CD8-positive, alpha-beta memory T cell (primary cell): ENCODE measurements at regions not wholly inside any gene's neighbourhood (a gene's known extent, or its start where the extent isn't known, plus 50 kb on each side); places are given as distances from the start of the nearest gene placed in this dataset.
A peak's percentile ranks its signal among the peaks of the same experiment; 100 is the strongest.

Experiments used
- CTCF ChIA-PET: fragments of 350-600 bp; sonication (Branson Sonifier 250); formaldehyde crosslinking; loops from one replicate; lab custom pipeline; 2021; ENCODE audit warnings: antibody characterized with exemption; lab: Charles Lee
- POLR2A ChIA-PET: fragments of 350-600 bp; sonication (Branson Sonifier 250); formaldehyde crosslinking; loops from one replicate; lab custom pipeline; 2021; ENCODE audit warnings: antibody characterized with exemption; lab: Charles Lee
- DNase-seq, 5 donors: peaks; one replicate each; pipeline versions ENCODE4 v3.0.0 to v3.0.0-alpha.2; 2020 to 2022; ENCODE audit warnings: mixed read lengths in 1 of 5
- H3K27ac ChIP-seq: one replicate; pipeline ENCODE4 v1.7.0; 2013; ENCODE audit warnings: low read depth, mild to moderate bottlenecking, low read length, moderate library complexity
- H3K27me3 ChIP-seq: 2 replicates; pipeline ENCODE4 v1.7.0; 2013; ENCODE audit warnings: low read length, mild to moderate bottlenecking; ENCODE audit not compliant: insufficient read depth, poor library complexity, severe bottlenecking
- H3K36me3 ChIP-seq: 2 replicates; pipeline ENCODE4 v1.7.0; 2013; ENCODE audit warnings: mild to moderate bottlenecking, low read length, moderate library complexity; ENCODE audit not compliant: insufficient read depth
- H3K4me1 ChIP-seq: 2 replicates; pipeline ENCODE4 v1.7.0; 2013; ENCODE audit warnings: mild to moderate bottlenecking, low read length, moderate library complexity; ENCODE audit not compliant: insufficient read depth
- H3K4me3 ChIP-seq: 2 replicates; pipeline ENCODE4 v1.7.0; 2013; ENCODE audit warnings: mild to moderate bottlenecking, low read length
- H3K9me3 ChIP-seq: 2 replicates; pipeline ENCODE4 v1.7.0; 2013; ENCODE audit warnings: mild to moderate bottlenecking, low read length
- H3K27ac Mint-ChIP-seq, 8 donors: one replicate each; pipeline ENCODE4 v1.8.0; 2020 to 2021; ENCODE audit warnings: mixed read lengths in 8 of 8, mild to moderate bottlenecking in 6 of 8, inconsistent platforms in 3 of 8, moderate library complexity in 3 of 8
- H3K27me3 Mint-ChIP-seq, 2 donors: one replicate each; pipeline ENCODE4 v1.8.0; 2020 to 2021; ENCODE audit warnings: mixed read lengths in 2 of 2, mild to moderate bottlenecking in 1 of 2, moderate library complexity in 1 of 2
- H3K36me3 Mint-ChIP-seq, 3 donors: one replicate each; pipeline ENCODE4 v1.8.0; 2020 to 2021; ENCODE audit warnings: mixed read lengths in 3 of 3, inconsistent platforms in 1 of 3, mild to moderate bottlenecking in 1 of 3
- H3K4me1 Mint-ChIP-seq, 3 donors: one replicate each; pipeline ENCODE4 v1.8.0; 2020 to 2021; ENCODE audit warnings: mixed read lengths in 3 of 3, inconsistent platforms in 1 of 3, mild to moderate bottlenecking in 1 of 3
- H3K4me3 Mint-ChIP-seq, 7 donors: one replicate each; pipeline ENCODE4 v1.8.0; 2020 to 2021; ENCODE audit warnings: mixed read lengths in 7 of 7, mild to moderate bottlenecking in 6 of 7, moderate library complexity in 4 of 7, inconsistent platforms in 2 of 7
- H3K9me3 Mint-ChIP-seq, 5 donors: one replicate each; pipeline ENCODE4 v1.8.0; 2020 to 2022; ENCODE audit warnings: mixed read lengths in 5 of 5, mild to moderate bottlenecking in 3 of 5, moderate library complexity in 2 of 5, inconsistent platforms in 1 of 5

GRCh38 chr13:48778610-48779009 is 124.9 kb downstream of the CYSLTR2 start:
- H3K4me3 Mint-ChIP-seq = no peak overlapping the region
- peaks cover 4 to 34% (median 20%) of the 10 kb centered on the region in 5 donors for H3K9me3 Mint-ChIP-seq
- no peak overlapping the region for H3K27ac ChIP-seq
- CTCF ChIA-PET = no interaction called here
- peaks cover 0 to 3% (median 0%) of the 10 kb centered on the region in 3 donors for H3K36me3 Mint-ChIP-seq
- H3K27me3 ChIP-seq = no peaks in the 10 kb centered on the region
- no peaks in the 10 kb centered on the region for H3K4me1 ChIP-seq
- POLR2A ChIA-PET = no interaction called here
- no peak for DNase-seq
- H3K4me1 Mint-ChIP-seq = no peaks in the 10 kb centered on the region
- peaks cover 5 to 33% of the 10 kb centered on the region in 2 donors for H3K27me3 Mint-ChIP-seq
- no peaks in the 10 kb centered on the region for H3K36me3 ChIP-seq
- no peak overlapping the region for H3K27ac Mint-ChIP-seq
- H3K4me3 ChIP-seq = no peak overlapping the region
- H3K9me3 ChIP-seq = peaks cover 5% of the 10 kb centered on the region

DNA sequence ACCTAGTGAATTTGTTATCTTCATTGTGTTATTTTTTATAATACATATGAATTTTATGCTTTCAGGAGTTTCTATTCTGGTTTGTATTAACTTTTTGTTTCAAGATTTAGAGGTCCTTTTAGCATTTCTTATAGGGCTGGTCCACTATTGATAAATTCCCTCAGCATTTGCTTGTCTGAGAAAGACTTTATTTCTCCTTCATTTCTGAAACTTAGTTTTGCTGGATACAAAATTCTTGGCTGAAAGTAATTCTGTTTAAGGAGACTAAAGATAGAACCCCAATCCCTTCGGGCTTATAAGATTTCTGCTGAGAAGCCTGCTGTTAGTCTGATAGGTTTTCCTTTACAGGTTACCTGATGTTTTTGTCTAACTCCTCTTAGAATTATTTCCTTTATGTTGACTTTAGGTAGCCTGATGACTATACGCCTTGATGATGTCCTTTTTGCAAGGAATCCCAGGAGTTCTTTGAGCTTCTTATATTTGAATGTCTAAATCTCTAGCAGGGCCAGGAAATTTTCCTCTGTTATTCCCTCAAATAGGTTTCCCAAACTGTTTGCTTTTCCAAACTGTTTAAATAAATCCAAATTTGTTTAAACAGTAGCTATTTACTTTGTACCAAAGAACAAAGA is 127.1 kb downstream of the CYSLTR2 start:
- peaks cover 5% of the 10 kb centered on the region for H3K9me3 ChIP-seq
- no peak overlapping the region for H3K27ac ChIP-seq
- no peaks in the 10 kb centered on the region for H3K36me3 ChIP-seq
- no peaks in the 10 kb centered on the region for H3K4me1 ChIP-seq
- H3K27me3 ChIP-seq = no peaks in the 10 kb centered on the region
- Mint-ChIP-seq H3K9me3 (peaks cover 4 to 34% (median 20%) of the 10 kb centered on the region in 5 donors), H3K36me3 (peaks cover 0 to 3% (median 0%) of the 10 kb centered on the region in 3 donors), H3K27me3 (peaks cover 3 to 15% of the 10 kb centered on the region in 2 donors), H3K27ac (no peak overlapping the region), H3K4me3 (no peak overlapping the region), H3K4me1 (no peaks in the 10 kb centered on the region)
- no peak for DNase-seq
- POLR2A ChIA-PET = no interaction called here
- H3K4me3 ChIP-seq = no peak overlapping the region
- CTCF ChIA-PET = interaction anchor here (1.0 kb wide), 1 partner anchor 30 kb away, joined by 3 read pairs; no protein-coding TSS in a partner anchor

DNA sequence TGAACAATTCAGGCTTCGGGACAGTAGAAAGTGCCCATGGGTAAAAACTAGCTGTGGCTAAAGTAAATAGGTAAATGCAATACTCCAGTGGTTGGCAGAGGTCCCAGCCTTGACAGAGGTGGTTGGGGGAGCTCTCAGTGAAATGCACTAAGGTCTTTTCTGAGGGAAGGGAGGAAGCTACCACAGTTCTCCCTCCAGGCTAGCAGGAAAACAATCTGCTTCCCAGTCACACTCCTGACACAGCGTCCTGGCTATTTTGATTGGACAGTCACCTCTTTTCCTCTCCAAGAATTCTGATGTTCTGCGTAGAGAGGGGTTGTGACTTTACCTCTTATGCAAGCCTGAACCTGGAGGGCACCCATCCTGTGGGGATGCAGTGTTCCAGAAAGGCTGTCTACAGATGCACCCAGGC is 128.7 kb downstream of the CYSLTR2 start:
- H3K4me3 ChIP-seq = no peak overlapping the region
- peaks cover 4 to 34% (median 20%) of the 10 kb centered on the region in 5 donors for H3K9me3 Mint-ChIP-seq
- DNase-seq = no peak
- H3K4me1 ChIP-seq = no peaks in the 10 kb centered on the region
- no peak overlapping the region for H3K27ac Mint-ChIP-seq
- no peak overlapping the region for H3K27ac ChIP-seq
- no peaks in the 10 kb centered on the region for H3K36me3 ChIP-seq
- peaks cover 0 to 3% (median 0%) of the 10 kb centered on the region in 3 donors for H3K36me3 Mint-ChIP-seq
- no peaks in the 10 kb centered on the region for H3K4me1 Mint-ChIP-seq
- H3K27me3 Mint-ChIP-seq = peaks cover 3 to 8% of the 10 kb centered on the region in 2 donors
- H3K27me3 ChIP-seq = no peaks in the 10 kb centered on the region
- H3K4me3 Mint-ChIP-seq = no peak overlapping the region
- CTCF ChIA-PET = no interaction called here
- POLR2A ChIA-PET = no interaction called here
- peaks cover 5% of the 10 kb centered on the region for H3K9me3 ChIP-seq

DNA sequence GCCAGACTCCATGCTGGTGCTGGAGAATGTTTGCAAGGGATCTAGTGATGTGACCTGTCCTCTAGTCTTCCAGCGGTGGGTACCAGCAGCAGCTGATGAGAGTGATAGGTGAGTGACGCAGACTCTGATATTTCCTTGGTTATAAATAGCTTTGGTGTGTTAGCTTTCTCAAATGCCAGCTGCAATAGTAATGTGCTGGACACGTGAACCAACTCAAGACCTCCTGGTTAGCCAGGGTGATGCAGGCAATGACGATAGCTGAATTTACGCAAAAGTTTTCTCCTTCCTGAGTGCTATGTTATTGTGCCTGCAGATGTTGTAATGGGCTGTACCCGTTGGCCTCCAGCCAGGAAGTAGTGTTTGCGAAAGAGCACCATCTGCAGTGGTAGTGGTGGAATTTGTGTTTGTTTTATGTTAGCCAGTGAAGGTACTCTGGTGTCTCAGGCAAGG is 129.5 kb downstream of the CYSLTR2 start:
- Histone ChIP-seq H3K4me3 (no peak overlapping the region), H3K27me3 (no peaks in the 10 kb centered on the region), H3K36me3 (no peaks in the 10 kb centered on the region), H3K4me1 (no peaks in the 10 kb centered on the region), H3K27ac (no peak overlapping the region), H3K9me3 (peaks cover 5% of the 10 kb centered on the region)
- no peak for DNase-seq
- Mint-ChIP-seq H3K9me3 (peaks cover 4 to 31% (median 20%) of the 10 kb centered on the region in 5 donors), H3K36me3 (peaks cover 0 to 3% (median 0%) of the 10 kb centered on the region in 3 donors), H3K4me3 (no peak overlapping the region), H3K4me1 (no peaks in the 10 kb centered on the region), H3K27ac (no peak overlapping the region), H3K27me3 (peaks cover 3 to 6% of the 10 kb centered on the region in 2 donors)
- ChIA-PET POLR2A (no interaction called here), CTCF (interaction anchor here (1.0 kb wide), 2 partner anchors 11 to 15 kb away, joined by 4 read pairs; no protein-coding TSS in a partner anchor)

DNA sequence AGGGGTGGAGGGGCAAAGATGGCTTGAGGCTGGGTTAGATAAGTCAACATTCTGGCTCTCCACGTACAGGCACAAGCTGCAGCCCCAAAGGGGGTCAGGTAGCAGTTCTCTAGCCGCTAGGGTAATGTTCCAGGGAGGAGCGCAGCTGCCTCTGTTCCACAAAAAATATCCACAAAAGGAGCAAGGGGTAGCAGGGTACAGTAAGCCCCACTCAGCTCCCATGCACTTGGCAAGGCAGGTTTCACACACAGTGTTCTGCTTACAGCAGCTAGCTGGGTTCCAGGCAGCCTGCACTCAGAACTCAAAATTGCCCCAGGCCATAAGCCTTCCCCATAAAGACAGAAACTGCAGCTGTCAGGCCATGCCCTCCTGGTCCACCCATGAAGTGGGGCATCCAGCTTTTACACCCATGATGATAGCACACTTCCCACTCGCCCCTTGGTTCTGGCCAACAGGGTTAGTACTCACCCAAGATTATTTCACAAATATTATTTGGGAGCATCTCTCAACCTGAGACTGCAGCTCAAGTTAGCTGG is 130.0 kb downstream of the CYSLTR2 start:
- Histone ChIP-seq H3K27me3 (no peaks in the 10 kb centered on the region), H3K4me3 (no peak overlapping the region), H3K36me3 (no peaks in the 10 kb centered on the region), H3K9me3 (peaks cover 5% of the 10 kb centered on the region), H3K4me1 (no peaks in the 10 kb centered on the region), H3K27ac (no peak overlapping the region)
- peaks cover 0 to 3% (median 2%) of the 10 kb centered on the region in 3 donors for H3K36me3 Mint-ChIP-seq
- peak overlapping the region in 1 of 8 donors; percentile 50 for H3K27ac Mint-ChIP-seq
- no peaks in the 10 kb centered on the region for H3K4me1 Mint-ChIP-seq
- DNase-seq = no peak
- ChIA-PET CTCF (interaction anchor here (1.0 kb wide), 2 partner anchors 12 to 15 kb away, joined by 4 read pairs; no protein-coding TSS in a partner anchor), POLR2A (no interaction called here)
- no peak overlapping the region for H3K4me3 Mint-ChIP-seq
- H3K27me3 Mint-ChIP-seq = peaks cover 3 to 5% of the 10 kb centered on the region in 2 donors
- H3K9me3 Mint-ChIP-seq = peaks cover 4 to 30% (median 20%) of the 10 kb centered on the region in 5 donors

GRCh38 chr13:48784916-48785548 is 131.3 kb downstream of the CYSLTR2 start:
- Histone ChIP-seq H3K9me3 (peaks cover 5% of the 10 kb centered on the region), H3K27ac (no peak overlapping the region), H3K27me3 (no peaks in the 10 kb centered on the region), H3K36me3 (no peaks in the 10 kb centered on the region), H3K4me1 (no peaks in the 10 kb centered on the region), H3K4me3 (no peak overlapping the region)
- H3K36me3 Mint-ChIP-seq = peaks cover 0 to 3% (median 2%) of the 10 kb centered on the region in 3 donors
- ChIA-PET CTCF (no interaction called here), POLR2A (no interaction called here)
- peaks cover 3 to 5% of the 10 kb centered on the region in 2 donors for H3K27me3 Mint-ChIP-seq
- DNase-seq = no peak
- H3K9me3 Mint-ChIP-seq = peaks cover 2 to 21% (median 12%) of the 10 kb centered on the region in 5 donors
- H3K4me1 Mint-ChIP-seq = no peaks in the 10 kb centered on the region
- H3K27ac Mint-ChIP-seq = no peak overlapping the region
- H3K4me3 Mint-ChIP-seq = no peak overlapping the region

DNA sequence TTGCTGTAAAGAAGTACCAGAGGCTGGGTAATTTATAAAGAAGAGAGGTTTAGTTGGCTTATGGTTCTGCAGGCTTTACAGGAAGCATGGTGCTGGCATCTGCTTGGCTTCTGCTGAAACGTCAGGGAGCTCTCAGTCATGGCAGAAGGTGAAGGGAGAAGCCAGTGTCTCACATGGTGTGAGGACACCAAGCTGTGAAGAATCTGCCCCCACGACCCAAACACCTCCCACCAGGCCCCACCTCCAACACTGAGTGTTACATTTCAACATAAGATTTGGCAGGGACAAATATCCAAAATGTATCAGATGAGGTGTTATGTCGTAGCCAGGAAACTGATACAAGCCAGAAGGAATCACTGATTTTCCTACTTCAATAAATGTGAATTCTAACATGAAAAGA is 136.5 kb downstream of the CYSLTR2 start:
- no peak overlapping the region for H3K27ac ChIP-seq
- Mint-ChIP-seq H3K9me3 (no peaks in the 10 kb centered on the region), H3K4me3 (no peak overlapping the region), H3K4me1 (no peaks in the 10 kb centered on the region), H3K36me3 (peaks cover 0 to 3% (median 0%) of the 10 kb centered on the region in 3 donors), H3K27me3 (peaks cover 0 to 5% of the 10 kb centered on the region in 2 donors), H3K27ac (peak overlapping the region in 1 of 8 donors; percentile 64)
- POLR2A ChIA-PET = no interaction called here
- H3K4me3 ChIP-seq = no peak overlapping the region
- H3K4me1 ChIP-seq = no peaks in the 10 kb centered on the region
- no peaks in the 10 kb centered on the region for H3K9me3 ChIP-seq
- H3K36me3 ChIP-seq = no peaks in the 10 kb centered on the region
- DNase-seq = no peak
- H3K27me3 ChIP-seq = no peaks in the 10 kb centered on the region
- CTCF ChIA-PET = no interaction called here

DNA sequence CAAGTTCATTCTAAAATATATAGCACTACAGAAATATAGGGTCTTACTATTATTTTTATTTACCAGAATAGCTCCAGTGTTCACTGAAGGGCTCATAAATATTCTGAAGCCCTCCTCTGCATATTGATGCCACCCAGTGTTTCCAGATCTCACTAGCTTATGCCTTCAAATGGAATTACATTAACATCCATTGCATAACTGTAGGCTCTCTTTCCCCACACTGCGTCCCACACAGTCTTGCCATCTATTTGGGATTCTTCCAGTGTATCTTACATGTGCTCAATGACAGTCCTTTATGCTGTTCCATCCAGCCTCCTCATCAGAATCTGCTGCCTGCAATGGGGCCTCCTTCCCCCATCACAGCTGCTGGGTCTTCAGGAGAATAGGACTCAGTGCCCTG is 137.2 kb downstream of the CYSLTR2 start:
- Histone ChIP-seq H3K27me3 (no peaks in the 10 kb centered on the region), H3K27ac (no peak overlapping the region), H3K4me3 (no peak overlapping the region), H3K4me1 (no peaks in the 10 kb centered on the region), H3K9me3 (no peaks in the 10 kb centered on the region), H3K36me3 (no peaks in the 10 kb centered on the region)
- DNase-seq = no peak
- H3K27ac Mint-ChIP-seq = no peak overlapping the region
- H3K36me3 Mint-ChIP-seq = peaks cover 0 to 3% (median 0%) of the 10 kb centered on the region in 3 donors
- H3K9me3 Mint-ChIP-seq = no peaks in the 10 kb centered on the region
- peaks cover 1 to 5% of the 10 kb centered on the region in 2 donors for H3K27me3 Mint-ChIP-seq
- CTCF ChIA-PET = no interaction called here
- POLR2A ChIA-PET = no interaction called here
- no peak overlapping the region for H3K4me3 Mint-ChIP-seq
- no peaks in the 10 kb centered on the region for H3K4me1 Mint-ChIP-seq
